GM23248 (cell line): ENCODE measurements at regions not wholly inside any gene's neighbourhood (a gene's known extent, or its start where the extent isn't known, plus 50 kb on each side); places are given as distances from the start of the nearest gene placed in this dataset.

ENCODE experiments used
- EZH2 ChIP-seq: fragments of 200-600 bp; sonication (generic); IDR thresholded peaks from 2 replicates; pipeline ENCODE4 v1.6.1; 2018; ENCODE audit warnings: antibody characterized with exemption, mild to moderate bottlenecking; ENCODE audit not compliant: insufficient read depth, poor library complexity, severe bottlenecking
- EZH2phosphoT487 ChIP-seq: fragments of 200-600 bp; sonication (generic); IDR thresholded peaks from 2 replicates; pipeline ENCODE4 v1.6.1; 2018; ENCODE audit warnings: antibody characterized with exemption, moderate library complexity, mild to moderate bottlenecking, low read depth; ENCODE audit not compliant: insufficient read depth

GRCh38 chr3:11721479-11721878, 77.8 kb upstream of the VGLL4 start:
- TF ChIP-seq EZH2 (no peak), EZH2phosphoT487 (no peak)
